ENCODE measurements at regions not wholly inside any gene's neighbourhood (a gene's known extent, or its start where the extent isn't known, plus 50 kb on each side); places are given as distances from the start of the nearest gene placed in this dataset.

DNA sequence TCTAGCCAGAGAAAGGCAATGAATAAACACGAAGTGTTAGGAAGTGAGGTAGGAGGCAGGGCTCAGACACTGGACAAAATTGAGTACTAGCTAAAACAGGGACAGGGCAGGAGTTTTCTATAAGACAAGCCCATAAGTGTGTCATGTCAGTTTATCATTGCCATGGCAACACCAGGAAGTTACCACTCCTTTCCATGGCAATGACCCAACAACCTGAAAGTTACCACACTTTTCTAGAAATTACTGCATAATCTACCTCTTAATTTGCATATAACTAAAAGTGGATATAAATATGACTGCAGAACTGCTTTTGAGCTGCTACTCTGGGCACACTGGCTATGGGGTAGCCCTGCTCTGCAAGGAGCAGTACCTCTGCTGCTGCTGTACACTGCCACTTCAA lies 442.5 kb upstream of the COX7C start:
- Histone ChIP-seq H4K20me1 (ENCODE audit: insufficient read depth, low read length) (no peaks in the 10 kb centered on the region), H2AFZ (ENCODE audit: low read length) (no peak overlapping the region), H3K4me3 (replicated peaks in 1 of 3; ENCODE audit: insufficient read depth in 1 of 3, low read depth in 2 of 3, low read length in 3 of 3) (no peak overlapping the region), H3K4me2 (ENCODE audit: low read depth, low read length) (no peak overlapping the region), H3K79me2 (ENCODE audit: insufficient read depth, low read length) (no peaks in the 10 kb centered on the region), H3K36me3 (replicated peaks in 1 of 2; ENCODE audit: control insufficient read depth in 1 of 2, insufficient read depth in 2 of 2, low read length in 2 of 2) (no peaks in the 10 kb centered on the region), H3K9ac (ENCODE audit: insufficient read depth, low read depth, low read length) (no peak overlapping the region), H3K27me3 (ENCODE audit: control insufficient read depth in 1 of 2, insufficient read depth in 2 of 2, low read length in 2 of 2) (no peaks in the 10 kb centered on the region; a peak in 1 of 5 replicates), H3K27ac (ENCODE audit: extremely low read length, insufficient read depth, low read length) (no peak overlapping the region), H3K4me1 (ENCODE audit: insufficient read depth, low read length) (no peaks in the 10 kb centered on the region), H3K9me3 (ENCODE audit: low read length) (no peaks in the 10 kb centered on the region)
- ChIA-PET CTCF (ENCODE audit: low intra/inter-chr PET ratio, low total read pairs) (no interaction called here), POLR2A (no interaction called here)
- in situ Hi-C loops (cut with HindIII; ENCODE audit: extremely low pct_ligation_motif_present, low pct_unique_long_range_greater_than_20kb): no loop called here
- ATAC-seq (no peak), FAIRE-seq (no peak), DNase-seq (ENCODE audit: low spot score) (no peak)
- 0% methylated on average over 1 of the region's 1 CpG for WGBS (ENCODE audit: low lambda C conversion rate)
- intact Hi-C loops (cut with micrococcal nuclease; ENCODE audit: unreplicated experiment): no loop called here
- BruUV-seq (replicated peaks): no TSS peak
- TF ChIP-seq MTA1 (CRISPR knock-in tag; IDR thresholded peaks at IDR 0.05; ENCODE audit: borderline replicate concordance): no peak
- TF ChIP-seq, protein P1, sequence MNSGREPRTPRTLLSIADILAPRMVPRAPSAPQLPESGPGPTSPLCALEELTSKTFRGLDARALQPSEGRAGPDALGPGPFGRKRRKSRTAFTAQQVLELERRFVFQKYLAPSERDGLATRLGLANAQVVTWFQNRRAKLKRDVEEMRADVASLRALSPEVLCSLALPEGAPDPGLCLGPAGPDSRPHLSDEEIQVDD (CRISPR knock-in tag; IDR thresholded peaks at IDR 0.05; ENCODE audit: borderline replicate concordance): no peak
- TF ChIP-seq ELF3 (CRISPR knock-in tag; IDR thresholded peaks at IDR 0.05): no peak
- no peak for TF ChIP-seq ZNF484 (CRISPR knock-in tag; IDR thresholded peaks at IDR 0.05; ENCODE audit: borderline replicate concordance, low read depth)
- TF ChIP-seq HMGXB4 (CRISPR knock-in tag; IDR thresholded peaks at IDR 0.05; ENCODE audit: borderline replicate concordance in 1 of 2, low read depth in 1 of 2): no peak
- no peak for TF ChIP-seq MAFK (conservative IDR thresholded peaks at IDR 0.05 in 1 of 2, IDR thresholded peaks at IDR 0.05 in 1 of 2; ENCODE audit: low read length in 2 of 2)
- no peak for TF ChIP-seq ZBTB14 (CRISPR knock-in tag; IDR thresholded peaks at IDR 0.05)
- no peak for TF ChIP-seq MIXL1 (CRISPR knock-in tag; IDR thresholded peaks at IDR 0.05)
- TF ChIP-seq ZNF619 (CRISPR knock-in tag; IDR thresholded peaks at IDR 0.05): no peak
- no peak for TF ChIP-seq ZBTB44 (CRISPR knock-in tag; IDR thresholded peaks at IDR 0.05)
- TF ChIP-seq ZNF235 (CRISPR knock-in tag; IDR thresholded peaks at IDR 0.05; ENCODE audit: borderline replicate concordance): no peak
- TF ChIP-seq ZNF317 (CRISPR knock-in tag; IDR thresholded peaks at IDR 0.05): no peak
- no peak for TF ChIP-seq THAP11 (CRISPR knock-in tag; IDR thresholded peaks at IDR 0.05)
- TF ChIP-seq NFAT5 (CRISPR knock-in tag; IDR thresholded peaks at IDR 0.05): no peak
- TF ChIP-seq ZNF788 (CRISPR knock-in tag; IDR thresholded peaks at IDR 0.05; ENCODE audit: borderline replicate concordance): no peak
- no peak for TF ChIP-seq ZNF143 (CRISPR knock-in tag; IDR thresholded peaks at IDR 0.05)

Measured in HepG2 (cell line).